ENCODE measurements at regions not wholly inside any gene's neighbourhood (a gene's known extent, or its start where the extent isn't known, plus 50 kb on each side); places are given as distances from the start of the nearest gene placed in this dataset.

DNA sequence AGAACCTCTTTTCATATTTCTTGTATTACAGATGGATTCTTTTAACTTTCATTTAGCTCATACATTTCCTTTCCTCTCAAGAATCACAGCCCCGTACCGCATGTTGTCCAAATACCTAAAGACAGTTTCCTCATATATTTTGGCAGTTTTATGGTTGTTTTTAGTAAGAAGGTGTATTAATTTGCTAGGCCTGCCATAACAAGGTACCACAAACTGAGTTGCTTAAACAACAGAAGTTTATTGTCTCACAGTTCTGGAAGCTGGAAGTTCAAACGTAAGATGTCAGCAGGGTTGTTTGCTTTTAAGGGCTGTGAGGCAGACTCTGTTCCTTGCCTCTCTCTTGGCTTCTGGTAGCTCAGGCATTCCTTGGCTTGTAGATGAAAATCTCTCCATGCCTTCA lies 343.2 kb upstream of the TNP1 start:
- DNase-seq (ENCODE audit: low read depth, low spot score): no peak

DNA sequence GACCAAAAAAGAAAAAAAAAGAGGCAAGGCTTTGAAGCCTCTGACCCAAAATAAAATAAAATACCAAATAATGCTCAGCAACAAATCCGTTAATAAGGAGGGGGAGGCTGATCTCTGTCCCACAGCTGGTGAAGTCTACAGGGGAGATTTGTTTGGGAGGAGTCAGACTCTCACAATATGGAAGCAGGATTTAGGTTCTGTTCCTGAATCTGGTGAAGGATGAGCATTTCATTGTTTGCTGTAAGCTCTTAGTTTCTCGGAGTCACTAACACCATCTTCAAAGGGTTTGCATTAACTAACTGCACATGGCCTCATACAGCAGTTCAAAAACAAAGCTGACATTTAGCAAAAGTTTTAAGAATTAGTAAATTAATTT lies 339.4 kb upstream of the TNP1 start:
- DNase-seq (ENCODE audit: low read depth, low spot score): no peak

DNA sequence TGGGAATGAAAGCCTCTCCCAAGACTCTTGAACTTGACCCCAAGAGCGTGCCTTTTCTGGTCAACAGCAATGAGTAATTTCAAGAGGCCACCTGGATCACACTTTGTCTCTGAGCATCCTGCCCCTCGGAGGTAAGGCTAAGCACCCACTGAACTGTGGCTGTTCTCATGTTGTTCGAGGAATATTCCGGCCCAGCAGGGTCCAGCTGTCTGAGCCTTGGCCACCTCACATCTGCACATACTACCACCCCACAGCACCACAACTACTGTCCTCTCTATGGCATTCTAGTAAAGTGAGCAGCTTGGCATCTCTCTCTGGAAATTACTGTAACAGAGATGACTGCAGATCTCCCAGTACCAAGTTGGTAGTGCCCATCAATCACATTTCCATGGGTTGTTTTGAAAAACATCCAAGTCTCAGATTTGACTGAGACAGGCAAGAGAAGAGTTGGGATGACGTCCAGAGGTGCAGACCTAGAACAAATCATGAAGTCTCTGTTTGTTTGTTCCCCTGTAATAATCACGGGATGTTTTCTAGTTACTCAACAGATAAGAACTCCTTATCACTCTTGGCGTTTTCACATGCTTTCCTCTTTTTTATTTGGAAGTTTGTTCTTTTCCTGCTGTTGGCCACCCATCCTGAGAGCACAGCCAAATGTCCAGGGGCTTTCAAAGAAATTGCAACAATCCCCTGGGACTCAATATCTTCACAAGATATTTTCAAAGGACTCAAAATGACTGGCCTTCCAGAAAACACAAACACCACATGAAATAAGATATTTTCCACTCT lies 336.0 kb upstream of the TNP1 start:
- no peak for DNase-seq (ENCODE audit: low read depth, low spot score)

DNA sequence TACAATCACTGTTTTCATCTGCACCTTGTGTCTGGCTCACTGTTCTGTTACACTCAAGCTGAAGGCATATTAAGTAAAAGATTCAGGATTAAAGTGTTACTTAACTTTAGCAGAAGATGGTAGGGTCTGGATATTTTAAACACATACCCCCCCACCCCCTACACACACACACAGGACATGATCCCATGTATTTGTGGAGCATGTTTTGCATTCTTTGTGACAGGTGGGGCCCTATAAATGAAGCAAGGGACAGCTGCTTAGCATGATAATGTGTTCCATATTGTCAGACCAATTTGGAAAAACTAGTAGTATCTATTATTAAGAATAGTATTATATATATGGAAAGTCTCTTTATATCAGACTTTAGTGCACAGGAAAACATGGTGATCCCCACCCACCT lies 335.2 kb upstream of the TNP1 start:
- DNase-seq (ENCODE audit: low read depth, low spot score): no peak

DNA sequence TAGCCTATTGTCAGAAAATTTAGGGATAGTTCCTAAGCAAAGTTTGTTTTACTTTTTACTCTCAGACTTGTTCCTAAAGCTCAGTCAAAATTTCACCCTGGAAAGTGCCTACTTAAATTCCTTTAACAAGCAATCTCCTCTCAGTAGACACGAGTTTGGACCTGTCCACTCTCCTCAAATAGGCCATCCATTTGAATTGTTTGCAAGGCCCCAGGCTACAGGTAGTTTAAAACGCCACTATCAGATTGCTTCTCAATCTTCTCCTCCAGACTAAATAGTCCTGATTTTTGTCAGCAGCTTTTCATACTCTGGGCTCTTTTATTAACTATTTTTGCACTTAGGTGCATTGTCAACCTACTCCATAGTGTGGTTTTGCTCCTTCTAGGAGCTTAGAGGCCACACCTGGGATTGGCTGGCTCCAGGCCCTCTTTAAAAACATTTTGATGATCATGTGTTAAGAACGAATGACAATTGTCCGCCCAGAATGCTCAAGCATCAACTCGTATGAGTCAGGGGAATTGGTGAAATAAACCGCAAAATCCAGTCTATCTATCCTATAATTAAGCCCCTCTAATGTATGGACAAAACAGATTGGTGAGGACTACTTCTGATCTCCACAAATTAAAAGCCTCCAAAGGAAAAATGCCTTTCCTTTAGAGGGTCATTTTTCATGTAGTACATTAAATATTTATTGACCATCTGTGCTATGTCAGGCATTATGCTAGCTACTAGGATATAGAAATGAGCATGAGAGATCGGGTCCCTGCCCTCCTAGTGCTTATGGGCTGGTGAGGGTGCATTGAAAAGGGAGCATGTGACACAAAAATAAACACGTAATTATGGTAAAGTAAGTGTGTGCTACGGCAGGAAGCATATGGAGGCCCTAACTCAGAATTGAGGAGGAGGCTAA lies 333.8 kb upstream of the TNP1 start:
- no peak for DNase-seq (ENCODE audit: low read depth, low spot score)

DNA sequence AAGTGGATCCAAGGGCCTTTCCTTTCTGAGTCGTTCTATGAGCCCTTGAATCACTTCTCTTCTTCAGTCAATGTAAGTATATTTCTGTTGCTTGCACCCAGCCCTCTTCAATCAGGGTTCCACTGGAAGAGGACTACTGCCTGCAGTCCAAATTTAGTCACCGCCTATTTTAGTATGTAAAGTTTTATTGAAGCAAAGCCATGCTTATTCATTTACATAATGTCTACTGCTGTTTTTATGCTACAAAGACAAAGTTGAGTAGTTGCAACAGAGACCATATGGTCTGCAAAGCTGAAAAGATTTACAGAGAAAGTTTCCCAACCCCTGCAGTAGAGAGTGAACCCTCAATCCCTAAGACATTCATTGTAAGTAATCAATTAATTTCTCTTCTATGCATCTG lies 332.5 kb upstream of the TNP1 start:
- DNase-seq (ENCODE audit: low read depth, low spot score): no peak

DNA sequence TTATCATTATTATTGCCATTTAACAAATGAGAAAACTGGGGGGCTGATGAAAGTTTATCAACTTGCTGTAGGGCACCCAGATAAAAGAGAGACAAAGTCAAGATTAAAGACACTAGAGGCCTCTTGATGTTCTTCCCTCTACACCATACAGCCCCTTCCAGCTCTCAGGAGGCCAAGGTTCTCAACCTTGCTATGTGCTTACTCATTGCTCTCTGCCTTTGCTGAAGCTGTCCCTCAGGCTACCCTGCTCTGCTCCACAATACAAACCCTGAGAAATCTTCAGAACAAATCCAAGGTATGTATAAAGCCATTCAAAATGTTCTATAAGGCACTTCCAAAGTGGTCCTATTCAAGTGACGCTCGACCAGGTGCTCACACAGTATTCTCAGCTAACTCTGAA lies 329.9 kb upstream of the TNP1 start:
- DNase-seq (ENCODE audit: low read depth, low spot score): no peak

DNA sequence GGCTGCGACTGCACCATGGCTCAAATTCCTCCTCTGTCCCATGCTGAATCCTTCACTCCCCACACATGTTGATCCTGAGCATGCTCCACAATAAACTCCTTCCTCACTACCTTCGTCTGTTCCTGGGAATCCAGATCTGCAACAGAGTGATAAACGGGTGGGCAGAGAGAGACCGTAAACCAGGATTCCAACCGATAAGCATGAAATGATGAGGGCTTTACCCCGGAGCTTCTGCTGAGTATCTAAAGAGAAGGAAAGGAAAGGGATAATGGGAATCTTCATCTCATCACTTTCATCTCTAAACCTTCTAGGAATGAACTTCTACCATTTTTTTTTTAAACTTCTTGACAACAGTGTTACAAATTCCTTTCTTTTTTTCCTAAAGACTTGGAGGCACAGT lies 329.3 kb upstream of the TNP1 start:
- no peak for DNase-seq (ENCODE audit: low read depth, low spot score)

DNA sequence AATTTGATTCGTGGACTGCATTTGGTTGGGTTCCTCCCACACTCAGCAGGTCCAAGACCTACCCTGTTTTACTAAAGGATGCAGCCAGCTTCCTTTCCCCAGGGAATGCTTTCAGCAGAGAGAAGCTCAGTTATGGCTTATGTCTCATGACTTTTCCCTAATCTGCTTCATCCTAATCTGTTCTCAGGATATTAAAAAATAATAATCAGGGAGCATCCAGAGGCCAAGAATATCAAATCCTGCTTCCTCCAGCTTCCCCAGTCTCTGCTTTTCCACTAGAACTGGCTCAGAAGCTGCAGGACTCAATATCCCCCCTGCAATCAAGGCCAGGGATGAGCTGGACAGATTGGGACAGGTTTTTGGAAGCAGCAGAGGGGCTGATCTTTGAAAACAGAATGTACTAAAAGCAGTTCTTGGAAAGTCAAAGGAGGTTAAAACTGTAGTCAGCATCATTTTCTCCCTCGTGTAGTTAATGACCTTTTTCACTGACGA lies 326.9 kb upstream of the TNP1 start:
- DNase-seq (ENCODE audit: low read depth, low spot score): no peak

DNA sequence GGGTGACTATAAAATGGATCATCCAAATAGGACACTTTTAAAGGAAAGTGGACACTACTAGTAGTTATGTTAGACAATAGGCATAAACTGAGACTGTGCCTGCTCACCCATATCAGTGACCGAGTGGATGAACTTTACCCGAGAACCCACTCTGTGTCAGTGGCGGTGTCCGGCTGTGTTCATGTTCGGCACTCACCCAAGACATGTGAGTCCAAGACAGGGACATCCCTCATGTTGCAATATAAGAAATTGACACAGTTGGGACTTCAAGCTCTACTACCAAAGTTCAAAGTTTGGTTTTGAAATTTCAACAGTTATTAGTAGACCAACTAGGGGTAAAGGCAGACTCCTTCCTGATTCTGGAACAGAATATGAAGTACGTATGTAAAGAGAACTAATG lies 326.3 kb upstream of the TNP1 start:
- no peak for DNase-seq (ENCODE audit: low read depth, low spot score)

DNA sequence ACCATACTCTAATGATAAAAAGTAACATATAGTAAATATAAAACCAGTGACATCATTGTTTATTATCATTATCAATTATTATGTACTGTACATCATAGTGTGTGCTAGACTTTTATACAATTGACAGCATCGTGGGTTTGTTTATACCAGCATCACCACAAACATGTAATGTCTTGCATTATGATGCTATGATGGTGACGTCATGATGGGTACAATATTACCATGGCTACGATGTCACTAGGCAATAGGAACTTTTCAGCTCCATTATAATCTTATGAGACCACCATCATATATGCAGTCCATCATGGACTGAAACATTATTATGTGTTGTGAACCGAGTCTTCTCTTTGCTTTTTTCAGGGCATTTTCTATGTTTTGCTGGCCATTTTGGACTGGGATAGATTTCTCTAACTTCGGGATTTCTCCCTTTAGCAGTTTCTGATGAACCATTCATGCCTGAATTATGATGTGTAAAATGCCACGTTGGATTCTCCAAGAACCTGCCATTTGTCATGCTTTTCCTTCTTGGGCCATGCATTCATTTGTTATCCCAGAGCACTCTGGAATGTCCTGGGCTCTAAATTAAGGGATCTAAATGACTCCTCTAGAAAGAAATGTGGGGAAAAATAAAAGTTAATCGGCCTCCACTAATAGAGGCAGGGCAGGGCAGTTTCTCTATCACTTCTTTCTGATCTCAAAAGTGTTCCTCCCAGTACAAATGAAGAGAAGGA lies 325.6 kb upstream of the TNP1 start:
- no peak for DNase-seq (ENCODE audit: low read depth, low spot score)

DNA sequence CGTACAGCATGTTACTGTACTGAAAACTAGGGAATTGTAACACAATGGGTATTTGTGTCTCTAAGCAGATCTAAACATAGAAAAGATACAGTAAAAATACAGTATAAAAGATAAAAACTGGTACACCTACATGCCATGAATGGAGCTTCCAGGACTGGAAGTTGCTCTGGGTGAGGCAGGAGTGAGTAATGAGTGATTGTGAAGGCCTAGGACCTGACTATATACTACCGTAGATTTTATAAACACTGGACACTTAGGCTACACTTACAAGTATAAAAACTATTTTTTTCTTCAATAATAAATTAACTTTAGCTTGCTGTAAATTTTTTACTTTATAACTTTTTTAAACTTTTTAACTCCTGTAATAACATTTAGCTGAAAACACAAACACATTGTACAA lies 324.4 kb upstream of the TNP1 start:
- DNase-seq (ENCODE audit: low read depth, low spot score): no peak

DNA sequence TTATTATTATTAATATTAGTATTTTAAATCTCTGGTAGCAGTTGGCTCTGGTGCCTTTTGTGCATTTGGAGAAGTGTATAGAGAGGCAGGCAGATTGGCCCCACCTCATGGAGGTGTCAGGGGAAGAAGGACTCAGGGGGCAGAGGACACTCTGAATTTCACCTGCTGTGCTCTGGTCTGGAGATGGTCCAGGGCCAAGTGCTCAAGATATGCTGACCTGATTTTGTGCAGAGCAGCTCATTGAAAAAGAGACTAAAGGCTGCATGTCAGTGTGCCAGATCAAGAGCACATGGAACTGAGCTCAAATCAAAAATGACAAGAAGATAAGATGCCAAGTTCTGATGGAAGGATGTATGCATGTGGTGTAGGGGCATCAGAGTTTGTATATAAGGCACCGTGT lies 323.6 kb upstream of the TNP1 start:
- DNase-seq (ENCODE audit: low read depth, low spot score): no peak

DNA sequence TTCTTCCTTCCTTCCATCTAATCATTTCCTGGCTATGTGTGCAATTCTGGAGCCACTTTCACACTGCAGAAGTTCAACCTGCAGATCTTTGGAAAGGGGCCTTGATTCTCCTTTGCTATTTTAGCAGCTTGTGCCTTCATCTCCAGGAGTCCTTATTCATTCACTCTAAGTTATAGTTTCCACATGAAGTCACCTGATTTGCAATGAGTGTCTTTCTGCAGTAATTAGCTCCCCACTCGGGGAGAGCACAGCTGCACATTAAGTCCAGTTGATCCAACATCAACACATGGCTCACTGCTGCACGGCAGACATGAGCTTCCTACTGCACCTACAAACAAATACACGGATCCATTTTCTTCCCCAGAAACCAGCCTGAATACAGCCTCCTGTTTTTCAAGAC lies 323.1 kb upstream of the TNP1 start:
- DNase-seq (ENCODE audit: low read depth, low spot score): no peak

DNA sequence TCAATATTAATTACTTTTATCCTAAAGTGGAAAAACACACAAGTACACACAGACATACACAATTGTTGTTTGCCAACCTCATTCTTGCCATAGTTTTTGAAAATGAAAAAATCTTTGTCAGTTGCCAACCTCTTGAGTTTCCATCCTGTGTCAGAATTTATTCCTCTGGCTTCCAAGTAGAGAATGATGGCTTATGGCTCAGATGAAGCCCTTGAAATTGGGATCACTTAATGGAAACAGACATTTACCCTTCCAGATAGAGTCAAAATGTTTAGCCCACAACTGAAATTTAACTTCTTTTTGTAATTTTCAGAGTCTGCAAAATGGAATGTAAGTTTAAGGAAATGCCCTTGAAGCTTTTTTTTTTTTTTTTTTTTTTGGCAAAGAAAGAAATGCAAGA lies 321.6 kb upstream of the TNP1 start:
- no peak for DNase-seq (ENCODE audit: low read depth, low spot score)

DNA sequence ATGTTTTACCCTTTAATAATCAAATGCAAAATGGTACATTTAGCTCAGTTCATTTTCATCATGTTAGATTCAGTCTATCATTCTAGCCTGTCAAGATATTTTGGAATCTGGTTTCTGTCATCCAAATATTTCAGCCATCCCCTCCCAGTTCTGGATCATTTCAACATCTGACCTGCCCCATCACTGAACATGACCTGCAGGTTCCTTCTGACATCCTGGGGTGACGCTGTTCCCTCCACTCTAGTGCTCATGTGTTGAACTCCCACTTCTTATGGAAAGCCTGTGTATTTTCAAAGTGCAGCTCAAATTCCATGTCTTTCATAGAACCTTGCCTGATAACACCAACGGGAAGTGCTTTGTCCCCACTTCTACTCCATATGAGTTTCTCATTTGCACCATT lies 320.0 kb upstream of the TNP1 start:
- DNase-seq (ENCODE audit: low read depth, low spot score): no peak

DNA sequence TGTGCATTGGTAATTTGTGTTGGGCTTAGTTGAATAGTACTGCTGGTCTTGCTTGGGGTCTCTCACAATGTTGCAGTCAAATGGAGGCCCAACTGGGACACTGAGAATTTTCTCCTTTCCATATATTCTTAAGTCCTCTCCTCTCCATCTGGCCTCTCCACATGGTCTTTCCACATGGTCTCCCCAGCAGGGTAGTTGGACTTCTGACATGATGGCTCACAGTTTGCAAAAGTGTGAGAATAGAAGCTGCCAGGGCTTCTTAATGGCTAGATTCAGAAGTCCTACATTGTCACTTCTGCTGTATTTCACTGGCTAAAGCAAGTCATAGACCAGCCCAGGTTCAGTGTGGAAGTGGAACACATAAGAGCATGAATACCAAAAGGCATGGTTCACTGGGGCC lies 318.5 kb upstream of the TNP1 start:
- DNase-seq (ENCODE audit: low read depth, low spot score): no peak

DNA sequence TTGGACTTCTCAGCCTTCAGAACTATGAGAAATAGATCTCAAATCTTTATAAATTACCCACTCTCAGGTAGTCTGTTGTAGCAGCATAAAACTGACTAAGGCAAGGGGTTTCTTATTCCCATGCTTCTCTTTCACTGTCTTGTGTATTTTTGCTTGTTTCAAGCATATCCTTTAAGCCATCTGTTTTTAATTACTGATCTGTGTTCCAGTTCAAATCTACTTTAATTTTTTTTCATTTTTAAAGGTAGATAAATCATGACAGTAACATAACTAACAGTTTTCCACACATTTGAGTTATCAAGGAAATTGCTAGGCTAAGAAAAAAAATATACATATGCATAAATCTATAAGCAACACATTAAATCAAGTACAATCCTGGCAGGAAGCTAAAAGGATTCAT lies 317.9 kb upstream of the TNP1 start:
- DNase-seq (ENCODE audit: low read depth, low spot score): no peak

DNA sequence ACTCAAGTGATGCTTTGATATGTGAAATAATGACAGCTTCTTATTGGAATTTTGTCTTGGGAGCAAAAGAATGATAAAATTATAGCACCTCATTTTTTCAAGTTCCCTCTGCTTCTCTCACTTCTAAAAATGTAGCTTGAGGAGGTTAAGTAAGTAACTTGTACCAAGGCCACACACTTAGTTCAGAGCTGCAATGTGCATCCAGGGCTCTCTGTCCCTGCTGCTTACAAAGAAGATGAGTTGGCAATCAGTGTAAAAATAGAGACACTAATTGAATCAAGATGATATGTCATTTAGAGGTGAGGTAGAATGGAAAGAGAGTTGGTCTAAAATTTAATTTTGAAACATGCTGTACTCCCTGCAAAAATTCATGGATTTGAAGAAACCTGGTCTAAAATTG lies 312.0 kb upstream of the TNP1 start:
- no peak for DNase-seq (ENCODE audit: low read depth, low spot score)

DNA sequence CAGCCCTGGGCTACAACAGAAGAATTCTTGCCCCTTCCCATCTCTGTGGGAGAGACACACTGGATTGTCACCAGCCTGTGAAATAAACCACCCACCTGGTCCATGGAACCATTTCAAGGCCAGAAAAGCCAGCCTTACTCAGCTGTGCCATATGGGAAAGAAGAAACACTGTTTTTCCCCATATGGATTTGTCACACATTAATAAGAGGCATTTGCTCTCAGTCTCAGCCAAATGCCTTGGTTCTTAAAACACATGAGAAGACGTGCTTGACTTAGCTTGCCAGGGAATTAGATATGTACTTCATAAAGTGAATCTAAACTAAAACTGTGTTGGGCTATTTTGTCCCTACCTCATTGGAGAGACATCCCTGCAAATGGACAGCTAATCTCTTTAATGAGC lies 308.6 kb upstream of the TNP1 start:
- no peak for DNase-seq (ENCODE audit: low read depth, low spot score)

DNA sequence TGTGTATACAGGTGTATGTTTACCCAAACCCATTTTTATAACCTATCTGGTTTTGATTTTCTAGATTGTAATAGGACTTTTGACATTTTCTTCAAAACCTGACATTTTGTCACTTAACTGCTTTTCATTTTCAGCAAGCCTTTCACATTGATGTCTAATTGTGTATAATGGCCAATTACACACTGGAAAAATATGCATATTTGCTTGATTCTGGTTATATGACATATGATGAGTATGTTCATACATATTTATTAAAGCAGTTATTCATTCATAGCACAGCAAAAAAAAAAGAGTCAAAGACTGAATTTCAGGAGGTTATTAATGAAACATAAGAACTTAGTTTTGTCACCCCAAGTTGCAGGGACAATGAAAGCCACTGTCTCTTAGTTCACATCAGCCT lies 307.7 kb upstream of the TNP1 start:
- no peak for DNase-seq (ENCODE audit: low read depth, low spot score)

DNA sequence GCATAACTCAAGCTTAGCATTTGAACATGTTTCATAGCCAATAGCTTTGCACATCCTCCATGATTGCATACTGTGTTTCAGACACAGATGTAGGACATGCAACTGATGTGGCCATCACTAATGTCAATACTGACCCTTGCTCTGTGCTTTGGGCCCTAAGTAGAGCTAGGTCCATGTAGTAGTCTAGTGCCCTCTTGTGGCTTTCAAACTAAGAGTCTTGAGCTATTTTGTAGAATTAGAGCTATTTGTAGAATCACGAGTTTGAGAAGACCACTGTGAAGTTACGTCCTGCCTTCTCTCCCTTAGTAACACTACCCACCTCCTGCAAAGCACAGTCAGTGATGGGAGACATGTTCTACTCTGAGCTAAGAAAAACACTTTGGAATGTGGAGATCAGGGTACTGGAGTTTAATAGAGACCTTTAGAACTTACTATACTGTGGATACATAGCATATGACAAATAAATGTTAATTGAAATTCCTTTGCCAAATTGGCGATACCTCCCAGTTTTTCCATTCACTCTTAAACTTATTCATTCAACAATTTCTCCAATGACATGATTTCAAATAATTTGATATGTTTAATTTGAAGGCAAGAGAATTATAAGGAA lies 306.5 kb upstream of the TNP1 start:
- DNase-seq (ENCODE audit: low read depth, low spot score): peak; percentile 60

Measured in astrocyte of the hippocampus (primary cell).